Activated naive CD4-positive, alpha-beta T cell treated with anti-CD3 and anti-CD28 coated beads for 36 hours (primary cell): ENCODE measurements at regions not wholly inside any gene's neighbourhood (a gene's known extent, or its start where the extent isn't known, plus 50 kb on each side); places are given as distances from the start of the nearest gene placed in this dataset.

ENCODE experiments used
- CTCF ChIA-PET: fragments of 350-600 bp; sonication (Branson Sonifier 250); formaldehyde crosslinking; loops from one replicate; lab custom pipeline; 2021; ENCODE audit warnings: antibody characterized with exemption; lab: Charles Lee
- DNase-seq: peaks from one replicate; pipeline ENCODE4 v3.0.0-alpha.2; 2020
- H3K27ac Mint-ChIP-seq: one replicate; pipeline ENCODE4 v1.8.0; 2021; ENCODE audit warnings: mild to moderate bottlenecking, mixed read lengths
- H3K27me3 Mint-ChIP-seq: one replicate; pipeline ENCODE4 v1.8.0; 2021; ENCODE audit warnings: low read depth, mixed read lengths
- H3K36me3 Mint-ChIP-seq: one replicate; pipeline ENCODE4 v1.8.0; 2021; ENCODE audit warnings: low read depth, mixed read lengths
- H3K4me1 Mint-ChIP-seq: one replicate; pipeline ENCODE4 v1.8.0; 2021; ENCODE audit warnings: low read depth, mixed read lengths
- H3K4me3 Mint-ChIP-seq: one replicate; pipeline ENCODE4 v1.8.0; 2021; ENCODE audit warnings: mild to moderate bottlenecking, moderate library complexity, mixed read lengths
- H3K9me3 Mint-ChIP-seq: one replicate; pipeline ENCODE4 v1.8.0; 2021; ENCODE audit warnings: mixed read lengths
- intact Hi-C: fragments of 100-400 bp; cut with micrococcal nuclease; formaldehyde crosslinking; loops from one replicate; pipeline ENCODE4 v1.15.1; 2023

DNA sequence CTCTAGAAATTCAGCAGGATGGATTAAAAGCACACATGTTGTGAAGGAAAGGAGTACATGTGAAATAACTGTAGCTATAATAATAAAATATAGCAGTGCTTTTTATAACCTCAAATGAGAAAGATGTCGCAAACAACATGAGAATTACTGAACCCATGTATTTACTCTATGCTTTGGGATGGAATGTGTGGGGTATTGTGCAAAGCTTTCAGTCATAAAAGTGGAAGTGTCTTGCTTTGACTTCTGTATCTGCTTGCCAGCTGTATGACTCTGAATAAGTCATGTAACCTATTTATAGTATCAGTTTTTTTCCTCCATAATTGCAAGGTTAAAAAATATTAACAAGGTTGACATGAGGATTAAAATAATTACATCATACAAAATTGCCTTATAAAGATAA is 519.3 kb upstream of the CADM2 start:
- H3K27ac Mint-ChIP-seq, result no peak overlapping the region

DNA sequence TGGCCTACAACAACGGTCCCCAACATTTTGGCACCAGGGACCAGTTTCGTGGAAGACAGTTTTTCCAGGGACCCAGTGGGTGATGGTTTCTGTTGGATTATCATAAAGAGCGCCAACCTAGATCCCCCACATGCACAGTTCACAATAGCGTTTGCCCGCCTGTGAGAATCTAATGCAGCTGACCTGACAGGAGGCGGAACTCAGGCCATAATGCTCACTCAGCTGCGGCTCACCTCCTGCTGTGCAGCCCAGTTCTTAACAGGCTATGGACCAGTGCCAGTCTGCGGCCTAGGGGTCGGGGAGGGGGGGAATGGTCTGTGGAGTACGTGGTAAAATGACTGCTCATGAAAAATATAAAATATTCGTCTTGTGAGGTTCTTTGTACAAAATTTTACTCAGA is 518.5 kb upstream of the CADM2 start:
- CTCF ChIA-PET, result no interaction called here
- DNase-seq, result no peak
- H3K9me3 Mint-ChIP-seq, result peaks cover 4% of the 10 kb centered on the region
- H3K36me3 Mint-ChIP-seq, result no peaks in the 10 kb centered on the region
- H3K27me3 Mint-ChIP-seq, result no peaks in the 10 kb centered on the region
- no peak overlapping the region for H3K27ac Mint-ChIP-seq
- H3K4me1 Mint-ChIP-seq, result no peaks in the 10 kb centered on the region
- H3K4me3 Mint-ChIP-seq, result no peak overlapping the region
- intact Hi-C loops, result no loop called here

More for the DNA sequence above, 519.3 kb upstream of the CADM2 start:
- Mint-ChIP-seq H3K9me3 (peaks cover 4% of the 10 kb centered on the region), H3K4me1 (no peaks in the 10 kb centered on the region), H3K27me3 (no peaks in the 10 kb centered on the region), H3K4me3 (no peak overlapping the region), H3K36me3 (no peaks in the 10 kb centered on the region)
- CTCF ChIA-PET, result no interaction called here
- intact Hi-C loops, result no loop called here
- no peak for DNase-seq

DNA sequence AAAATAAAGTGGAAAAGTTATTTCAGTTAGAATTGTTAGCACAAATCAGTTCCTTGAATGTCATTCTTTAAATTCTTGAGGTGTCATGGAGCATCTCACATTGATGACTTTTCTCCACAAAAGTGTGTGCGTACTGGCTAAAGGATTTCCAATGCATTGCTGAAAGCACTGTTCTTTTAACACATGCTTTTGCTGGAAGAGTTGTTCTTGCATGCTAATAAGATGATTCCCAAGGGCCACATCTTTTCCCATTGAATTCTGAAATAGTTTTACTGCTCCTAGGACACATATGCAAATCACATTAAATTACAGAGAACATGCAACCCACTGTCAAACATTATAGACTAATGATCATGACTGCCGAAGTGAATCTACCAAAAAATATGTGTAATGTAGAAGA is 516.3 kb upstream of the CADM2 start:
- no peak for DNase-seq
- H3K27me3 Mint-ChIP-seq, result no peaks in the 10 kb centered on the region
- CTCF ChIA-PET, result no interaction called here

DNA sequence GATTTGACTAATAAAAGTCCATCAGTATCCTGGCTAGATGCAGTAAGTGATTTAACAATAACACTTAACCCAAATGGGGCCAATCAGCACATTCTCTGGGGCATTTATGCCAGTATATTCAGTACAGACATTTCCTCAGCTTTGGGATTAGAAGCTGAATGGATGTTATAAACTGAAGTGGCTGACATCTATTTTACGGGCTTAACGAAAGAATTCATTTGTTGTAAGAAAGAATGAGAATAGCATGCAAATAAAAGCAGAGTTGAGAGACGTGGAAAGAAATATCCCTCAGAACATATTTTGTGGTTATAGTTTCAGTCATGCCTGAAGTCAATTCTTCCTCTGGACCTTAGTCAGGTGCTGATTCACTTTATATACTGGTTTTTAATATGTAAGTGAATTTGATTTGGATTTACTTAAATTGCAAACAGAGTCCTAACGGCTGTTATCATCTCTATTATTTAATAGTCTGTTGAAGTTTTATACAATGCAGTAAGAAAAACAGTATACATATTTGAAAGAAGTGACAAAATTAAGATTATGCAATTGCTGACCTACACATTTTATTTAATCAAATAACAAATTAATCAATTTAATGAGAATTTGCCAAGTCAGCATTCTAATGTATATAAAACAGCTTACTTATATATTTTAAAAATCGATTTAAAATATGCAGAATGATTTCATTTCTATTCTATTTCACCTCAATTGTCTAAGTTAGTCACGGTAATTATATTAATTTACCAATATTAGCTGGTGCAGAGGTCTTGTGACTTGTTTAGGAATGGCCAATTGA is 513.9 kb upstream of the CADM2 start:
- no peaks in the 10 kb centered on the region for H3K36me3 Mint-ChIP-seq
- intact Hi-C loops, result no loop called here
- CTCF ChIA-PET, result no interaction called here
- peaks cover 5% of the 10 kb centered on the region for H3K9me3 Mint-ChIP-seq
- no peak for DNase-seq
- no peak overlapping the region for H3K4me3 Mint-ChIP-seq
- no peaks in the 10 kb centered on the region for H3K4me1 Mint-ChIP-seq
- no peak overlapping the region for H3K27ac Mint-ChIP-seq
- no peaks in the 10 kb centered on the region for H3K27me3 Mint-ChIP-seq

More for the DNA sequence above, 516.3 kb upstream of the CADM2 start:
- H3K27ac Mint-ChIP-seq, result no peak overlapping the region
- intact Hi-C loops, result no loop called here
- peaks cover 4% of the 10 kb centered on the region for H3K9me3 Mint-ChIP-seq
- no peaks in the 10 kb centered on the region for H3K4me1 Mint-ChIP-seq
- no peaks in the 10 kb centered on the region for H3K36me3 Mint-ChIP-seq
- H3K4me3 Mint-ChIP-seq, result no peak overlapping the region

DNA sequence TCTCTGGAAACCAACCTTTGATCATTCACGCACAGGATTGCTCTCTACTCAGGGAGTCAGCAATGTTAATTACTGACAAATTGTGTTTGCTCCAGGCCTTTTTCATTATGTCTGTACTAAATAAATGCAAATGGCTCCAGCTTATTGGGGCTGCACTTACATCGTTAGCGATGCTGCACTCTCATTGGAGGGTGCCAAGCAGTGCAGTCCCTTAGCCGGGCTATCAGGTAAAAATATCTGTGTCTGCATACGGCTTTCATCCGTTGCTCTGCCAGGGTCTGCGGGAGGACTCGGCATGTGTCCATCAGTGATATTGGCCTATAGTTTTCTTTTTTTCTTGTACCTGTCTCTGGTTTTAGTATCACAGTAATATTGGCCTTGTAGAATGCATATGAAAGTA is 471.5 kb upstream of the CADM2 start:
- Mint-ChIP-seq H3K27ac (no peak overlapping the region), H3K4me3 (no peak overlapping the region), H3K27me3 (no peaks in the 10 kb centered on the region), H3K4me1 (no peaks in the 10 kb centered on the region), H3K9me3 (peaks cover 18% of the 10 kb centered on the region), H3K36me3 (no peaks in the 10 kb centered on the region)
- intact Hi-C loops, result no loop called here
- CTCF ChIA-PET, result no interaction called here
- no peak for DNase-seq

DNA sequence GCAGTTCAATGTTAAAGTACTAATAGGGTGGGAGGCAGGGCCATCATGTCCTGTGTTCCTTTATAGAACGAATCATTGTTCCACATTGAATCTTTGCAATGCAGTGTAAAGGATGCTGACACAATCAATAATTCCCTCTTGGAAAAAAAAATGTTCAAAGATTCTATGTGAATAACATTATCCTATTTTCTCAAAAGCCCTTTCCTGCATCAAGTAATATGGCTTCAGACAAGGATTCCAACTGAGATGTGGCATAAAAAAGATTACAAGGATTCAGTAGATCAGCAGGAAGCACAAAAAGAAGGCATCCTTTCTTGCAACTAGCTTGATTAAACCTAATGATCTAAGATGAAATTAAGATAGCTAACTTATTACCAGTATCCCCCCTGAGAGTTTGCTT is 454.0 kb upstream of the CADM2 start:
- DNase-seq, result no peak
- no peak overlapping the region for H3K27ac Mint-ChIP-seq
- H3K9me3 Mint-ChIP-seq, result peaks cover 6% of the 10 kb centered on the region
- H3K4me3 Mint-ChIP-seq, result no peak overlapping the region
- H3K27me3 Mint-ChIP-seq, result no peaks in the 10 kb centered on the region
- intact Hi-C loops, result no loop called here
- CTCF ChIA-PET, result no interaction called here
- H3K4me1 Mint-ChIP-seq, result no peaks in the 10 kb centered on the region
- no peaks in the 10 kb centered on the region for H3K36me3 Mint-ChIP-seq

DNA sequence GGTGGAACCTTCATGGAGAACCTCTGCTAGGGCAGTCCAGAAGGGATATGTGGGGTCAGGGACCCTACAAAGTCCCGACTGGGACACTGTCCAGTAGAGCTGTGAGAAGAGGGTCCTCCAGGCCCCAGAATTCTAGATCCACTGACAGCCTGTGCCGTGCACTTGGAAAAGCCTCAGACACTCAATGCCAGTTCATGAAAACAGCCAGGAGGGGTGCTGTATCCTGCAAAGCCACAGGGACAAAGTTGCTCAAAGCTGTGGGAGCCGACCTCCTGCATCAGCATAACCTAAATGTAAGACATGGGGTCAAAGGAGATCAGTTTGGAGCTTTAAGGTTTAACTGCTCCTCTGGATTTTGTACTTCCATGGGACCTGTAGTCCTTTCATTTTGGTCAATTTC is 448.8 kb upstream of the CADM2 start:
- intact Hi-C loops, result no loop called here
- no peaks in the 10 kb centered on the region for H3K36me3 Mint-ChIP-seq
- H3K27me3 Mint-ChIP-seq, result no peaks in the 10 kb centered on the region
- no peak for DNase-seq
- H3K9me3 Mint-ChIP-seq, result peaks cover 6% of the 10 kb centered on the region
- H3K27ac Mint-ChIP-seq, result no peak overlapping the region
- CTCF ChIA-PET, result no interaction called here
- no peaks in the 10 kb centered on the region for H3K4me1 Mint-ChIP-seq
- H3K4me3 Mint-ChIP-seq, result no peak overlapping the region

DNA sequence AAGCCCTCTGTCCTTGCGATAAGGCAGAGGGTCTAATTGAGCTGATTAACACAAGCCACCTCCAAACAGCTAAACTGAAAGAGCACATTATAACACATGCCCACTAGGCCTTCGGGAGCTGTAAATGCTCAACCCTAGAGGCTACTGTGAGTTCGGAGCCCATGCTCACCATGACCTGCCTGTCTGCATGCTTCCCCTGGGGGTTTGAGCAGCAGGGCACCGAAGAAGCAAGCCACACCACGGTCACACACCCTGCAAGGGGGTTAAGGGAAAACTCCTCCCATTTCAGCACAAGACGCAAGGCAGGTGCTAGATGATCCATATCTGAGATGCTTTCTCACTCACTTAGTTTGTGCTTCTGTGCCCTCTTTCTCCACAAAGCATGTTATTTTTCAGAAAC is 435.9 kb upstream of the CADM2 start:
- Mint-ChIP-seq H3K4me3 (no peak overlapping the region), H3K4me1 (no peaks in the 10 kb centered on the region), H3K27me3 (no peaks in the 10 kb centered on the region), H3K27ac (no peak overlapping the region), H3K9me3 (peaks cover 7% of the 10 kb centered on the region), H3K36me3 (no peaks in the 10 kb centered on the region)
- no peak for DNase-seq
- intact Hi-C loops, result no loop called here
- CTCF ChIA-PET, result no interaction called here

DNA sequence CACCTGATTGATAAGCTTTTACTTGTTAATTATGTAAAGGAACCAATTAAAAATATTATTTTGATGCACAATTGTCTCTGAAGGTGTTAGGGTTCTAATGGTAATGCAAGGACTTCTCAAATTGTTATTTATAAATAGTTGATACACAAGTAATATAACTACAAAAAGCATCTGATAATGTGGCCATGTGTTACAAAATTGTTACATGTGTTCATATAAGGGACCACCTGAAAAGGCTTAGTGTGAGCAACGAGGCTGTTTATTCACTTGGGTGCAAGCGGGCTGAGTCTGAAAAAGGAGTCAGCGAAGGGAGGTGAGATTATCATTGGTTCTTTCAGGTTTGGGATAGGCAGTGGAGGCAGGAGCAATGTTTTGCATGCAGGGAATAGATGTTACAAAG is 421.9 kb upstream of the CADM2 start:
- CTCF ChIA-PET, result no interaction called here
- intact Hi-C loops, result no loop called here
- H3K27me3 Mint-ChIP-seq, result no peaks in the 10 kb centered on the region
- H3K4me1 Mint-ChIP-seq, result no peaks in the 10 kb centered on the region
- H3K9me3 Mint-ChIP-seq, result peaks cover 21% of the 10 kb centered on the region
- DNase-seq, result no peak
- no peaks in the 10 kb centered on the region for H3K36me3 Mint-ChIP-seq
- H3K27ac Mint-ChIP-seq, result no peak overlapping the region
- no peak overlapping the region for H3K4me3 Mint-ChIP-seq

DNA sequence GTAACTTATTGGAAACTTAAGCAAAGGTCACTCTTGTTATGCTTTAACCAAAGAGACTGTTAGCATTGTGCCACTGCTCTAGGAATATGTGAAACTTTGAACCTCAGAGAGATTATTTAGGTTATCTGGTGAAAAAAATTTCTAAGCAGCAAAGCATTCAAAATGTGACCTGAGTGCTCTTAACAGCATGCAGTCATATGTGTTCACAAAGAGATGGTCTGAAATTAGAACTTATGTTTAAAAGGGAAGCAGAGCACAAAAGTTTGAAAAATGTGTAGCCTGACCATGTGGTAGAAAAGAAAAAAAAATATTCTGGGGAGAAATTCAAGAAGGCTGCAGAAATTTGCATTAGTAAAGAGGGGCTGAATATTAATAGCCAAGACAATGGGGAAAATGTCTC is 420.2 kb upstream of the CADM2 start:
- DNase-seq, result no peak

DNA sequence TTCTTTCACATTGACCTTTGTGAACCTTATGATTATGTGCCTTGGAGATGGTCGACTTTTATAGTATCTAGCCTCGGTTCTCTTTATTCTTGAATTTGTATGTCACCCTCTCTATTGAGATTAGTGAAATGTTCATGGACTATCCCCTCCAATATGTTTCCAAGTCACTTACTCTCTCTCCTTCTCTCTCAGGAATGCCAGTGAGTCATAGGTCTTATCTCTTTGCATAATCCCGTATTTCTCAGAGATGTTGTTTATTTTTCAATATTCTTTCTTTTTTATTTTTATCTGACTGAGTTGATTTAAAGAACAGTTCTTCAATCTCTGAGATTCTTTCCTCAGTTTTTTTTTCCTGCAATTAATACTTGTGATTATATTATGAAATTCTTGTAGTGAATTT is 411.6 kb upstream of the CADM2 start:
- no peak for DNase-seq
- no peaks in the 10 kb centered on the region for H3K36me3 Mint-ChIP-seq
- H3K4me1 Mint-ChIP-seq, result no peaks in the 10 kb centered on the region
- no peak overlapping the region for H3K4me3 Mint-ChIP-seq
- CTCF ChIA-PET, result no interaction called here
- H3K9me3 Mint-ChIP-seq, result peaks cover 6% of the 10 kb centered on the region
- intact Hi-C loops, result no loop called here
- no peak overlapping the region for H3K27ac Mint-ChIP-seq
- H3K27me3 Mint-ChIP-seq, result no peaks in the 10 kb centered on the region

More for the DNA sequence above, 420.2 kb upstream of the CADM2 start:
- Mint-ChIP-seq H3K36me3 (no peaks in the 10 kb centered on the region), H3K4me3 (no peak overlapping the region), H3K27ac (no peak overlapping the region), H3K4me1 (no peaks in the 10 kb centered on the region), H3K27me3 (no peaks in the 10 kb centered on the region), H3K9me3 (peaks cover 15% of the 10 kb centered on the region)
- intact Hi-C loops, result no loop called here
- CTCF ChIA-PET, result no interaction called here

DNA sequence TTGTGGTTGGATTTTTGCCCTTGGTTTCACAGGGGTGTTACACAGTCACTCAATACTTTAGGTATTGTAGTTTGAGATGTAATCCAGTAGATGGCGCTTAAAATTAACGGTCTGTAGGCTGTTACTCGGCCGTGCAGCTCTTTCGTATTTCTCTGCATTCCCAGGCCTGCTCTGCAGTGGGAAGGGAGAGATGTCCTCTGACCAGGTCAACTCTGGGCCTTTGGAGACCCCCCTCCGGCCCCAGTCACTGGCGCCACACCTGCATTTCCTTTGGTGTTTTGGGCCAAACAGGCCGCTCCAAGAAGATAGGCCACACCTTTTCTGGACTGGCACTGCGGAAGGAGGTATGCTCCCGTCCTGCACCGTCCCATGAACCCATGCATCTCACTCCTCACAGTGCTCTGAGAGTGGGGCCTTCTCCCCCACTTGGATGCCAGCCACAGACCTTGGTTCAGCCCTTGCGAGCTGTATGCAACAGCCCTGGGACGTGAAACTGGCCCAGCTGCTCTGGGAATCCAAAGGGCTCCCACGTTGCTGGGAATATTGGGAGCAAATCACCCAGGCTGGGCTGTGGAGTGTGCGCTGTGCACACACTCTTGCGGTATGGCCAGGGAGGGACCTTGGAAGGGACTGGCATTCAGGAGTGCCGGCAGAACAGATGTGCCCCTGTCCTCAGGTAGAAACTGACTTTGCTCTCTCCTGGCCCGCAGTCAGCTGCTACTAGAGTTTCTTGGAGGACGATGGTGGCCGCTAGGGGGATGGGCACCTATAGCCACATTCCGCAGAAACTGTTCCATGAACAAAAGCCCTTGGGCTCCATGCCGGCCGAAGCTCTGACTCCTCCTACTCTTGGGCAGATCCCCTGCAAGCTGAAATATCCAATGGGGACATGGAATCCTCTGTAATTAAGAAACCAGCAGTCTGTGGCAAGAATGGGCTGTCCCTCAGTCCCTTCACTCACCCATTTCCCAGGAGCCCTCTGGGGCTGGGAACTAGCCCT is 410.5 kb upstream of the CADM2 start:
- no peak for DNase-seq
- CTCF ChIA-PET, result interaction anchor here (0.6 to 1.6 kb wide), 4 partner anchors 27 to 1028 kb away, joined by 3 to 4 read pairs (median 4); no protein-coding TSS in a partner anchor
- H3K9me3 Mint-ChIP-seq, result peaks cover 6% of the 10 kb centered on the region
- no peaks in the 10 kb centered on the region for H3K36me3 Mint-ChIP-seq
- H3K27me3 Mint-ChIP-seq, result no peaks in the 10 kb centered on the region
- H3K4me3 Mint-ChIP-seq, result no peak overlapping the region
- no peaks in the 10 kb centered on the region for H3K4me1 Mint-ChIP-seq
- no peak overlapping the region for H3K27ac Mint-ChIP-seq
- intact Hi-C loops, result loop anchor here (1.0 to 2.0 kb wide), 3 partner anchors 812 to 1028 kb away; no protein-coding TSS in a partner anchor
